ENCODE measurements at regions not wholly inside any gene's neighbourhood (a gene's known extent, or its start where the extent isn't known, plus 50 kb on each side); places are given as distances from the start of the nearest gene placed in this dataset.
A peak's percentile ranks its signal among the peaks of the same experiment; 100 is the strongest.

DNA sequence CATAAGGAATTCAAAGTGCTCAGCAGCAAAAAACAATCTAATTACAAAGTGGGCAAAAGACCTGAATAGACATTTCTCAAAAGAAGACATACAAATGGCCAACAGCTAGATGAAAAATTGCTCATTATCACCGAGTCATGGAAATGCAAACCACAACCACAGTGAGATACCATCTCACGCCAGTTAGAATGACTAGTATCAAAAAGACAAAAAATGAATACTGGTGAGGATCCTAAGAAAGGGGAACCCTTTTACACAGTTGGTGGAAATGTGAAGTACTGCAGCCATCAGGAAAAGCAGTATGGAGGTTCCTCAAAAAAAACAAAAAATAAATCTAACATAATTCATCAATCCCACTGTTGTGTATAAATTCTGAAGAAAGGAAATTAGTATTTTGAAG is 1206.1 kb downstream of the EFNB2 start:
- H3K79me2 ChIP-seq (ENCODE audit: control insufficient read depth, insufficient read depth, low read length), result no peaks in the 10 kb centered on the region
- no peaks in the 10 kb centered on the region for H4K20me1 ChIP-seq (ENCODE audit: control insufficient read depth, extremely low read depth, insufficient read depth, low read length)
- peak in 1 of 2 donors; percentile 52 for DNase-seq (ENCODE audit: low read depth in 2 of 2)
- no peak overlapping the region for H3K27ac ChIP-seq (ENCODE audit: insufficient read depth, low read length)
- H3K9me3 ChIP-seq (ENCODE audit: control insufficient read depth, insufficient read depth, low read depth, low read length), result no peaks in the 10 kb centered on the region
- H3K4me3 ChIP-seq (replicated peaks in 1 of 4; ENCODE audit: control extremely low read depth in 1 of 4, insufficient read depth in 1 of 4, low read depth in 3 of 4, low read length in 4 of 4), result no peak overlapping the region
- no peak overlapping the region for H3K9ac ChIP-seq (ENCODE audit: insufficient read depth, low read length)
- TF ChIP-seq, protein P1, sequence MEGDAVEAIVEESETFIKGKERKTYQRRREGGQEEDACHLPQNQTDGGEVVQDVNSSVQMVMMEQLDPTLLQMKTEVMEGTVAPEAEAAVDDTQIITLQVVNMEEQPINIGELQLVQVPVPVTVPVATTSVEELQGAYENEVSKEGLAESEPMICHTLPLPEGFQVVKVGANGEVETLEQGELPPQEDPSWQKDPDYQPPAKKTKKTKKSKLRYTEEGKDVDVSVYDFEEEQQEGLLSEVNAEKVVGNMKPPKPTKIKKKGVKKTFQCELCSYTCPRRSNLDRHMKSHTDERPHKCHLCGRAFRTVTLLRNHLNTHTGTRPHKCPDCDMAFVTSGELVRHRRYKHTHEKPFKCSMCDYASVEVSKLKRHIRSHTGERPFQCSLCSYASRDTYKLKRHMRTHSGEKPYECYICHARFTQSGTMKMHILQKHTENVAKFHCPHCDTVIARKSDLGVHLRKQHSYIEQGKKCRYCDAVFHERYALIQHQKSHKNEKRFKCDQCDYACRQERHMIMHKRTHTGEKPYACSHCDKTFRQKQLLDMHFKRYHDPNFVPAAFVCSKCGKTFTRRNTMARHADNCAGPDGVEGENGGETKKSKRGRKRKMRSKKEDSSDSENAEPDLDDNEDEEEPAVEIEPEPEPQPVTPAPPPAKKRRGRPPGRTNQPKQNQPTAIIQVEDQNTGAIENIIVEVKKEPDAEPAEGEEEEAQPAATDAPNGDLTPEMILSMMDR (conservative IDR thresholded peaks at IDR 0.05 in 1 of 2, IDR thresholded peaks at IDR 0.05 in 1 of 2; ENCODE audit: low read depth in 1 of 2, low read length in 2 of 2), result no peak
- TF ChIP-seq EZH2 (IDR thresholded peaks at IDR 0.05; ENCODE audit: low read length, missing control alignments), result no peak
- H3K27me3 ChIP-seq (ENCODE audit: control insufficient read depth, insufficient read depth, low read length), result no peaks in the 10 kb centered on the region
- H3K4me1 ChIP-seq (ENCODE audit: control insufficient read depth, extremely low read depth, insufficient read depth, low read length), result no peaks in the 10 kb centered on the region
- no peak overlapping the region for H2AFZ ChIP-seq (ENCODE audit: low read length)
- no peak overlapping the region for H3K4me2 ChIP-seq (ENCODE audit: extremely low read depth, insufficient read depth, low read length)
- H3K36me3 ChIP-seq (ENCODE audit: control insufficient read depth, insufficient read depth, low read length), result no peaks in the 10 kb centered on the region

DNA sequence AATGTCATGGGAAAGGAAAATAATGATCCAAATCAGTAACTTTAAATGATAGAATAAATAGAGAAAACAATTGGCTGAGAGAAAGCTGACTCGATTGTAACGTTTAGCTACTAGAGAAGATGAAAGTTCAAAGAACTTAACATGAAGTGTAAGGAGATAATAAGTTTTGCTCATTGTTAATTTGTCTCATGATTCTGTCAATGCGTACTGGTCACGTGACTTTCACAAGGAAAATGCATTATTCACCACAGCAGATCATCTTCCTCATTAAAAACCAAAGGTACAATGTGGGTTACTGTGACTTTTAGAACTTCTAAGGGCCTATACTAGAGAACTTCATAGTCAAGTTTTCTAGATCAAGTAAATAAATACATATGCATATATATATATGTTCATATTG is 1207.2 kb downstream of the EFNB2 start:
- Histone ChIP-seq H3K9me3 (ENCODE audit: control insufficient read depth, insufficient read depth, low read depth, low read length) (no peaks in the 10 kb centered on the region), H3K9ac (ENCODE audit: insufficient read depth, low read length) (no peak overlapping the region), H4K20me1 (ENCODE audit: control insufficient read depth, extremely low read depth, insufficient read depth, low read length) (no peaks in the 10 kb centered on the region), H3K4me2 (ENCODE audit: extremely low read depth, insufficient read depth, low read length) (no peak overlapping the region), H2AFZ (ENCODE audit: low read length) (no peak overlapping the region), H3K79me2 (ENCODE audit: control insufficient read depth, insufficient read depth, low read length) (no peaks in the 10 kb centered on the region), H3K27ac (ENCODE audit: insufficient read depth, low read length) (no peak overlapping the region), H3K4me1 (ENCODE audit: control insufficient read depth, extremely low read depth, insufficient read depth, low read length) (no peaks in the 10 kb centered on the region), H3K4me3 (replicated peaks in 1 of 4; ENCODE audit: control extremely low read depth in 1 of 4, insufficient read depth in 1 of 4, low read depth in 3 of 4, low read length in 4 of 4) (no peak overlapping the region), H3K36me3 (ENCODE audit: control insufficient read depth, insufficient read depth, low read length) (no peaks in the 10 kb centered on the region), H3K27me3 (ENCODE audit: control insufficient read depth, insufficient read depth, low read length) (no peaks in the 10 kb centered on the region)
- no peak for TF ChIP-seq EZH2 (IDR thresholded peaks at IDR 0.05; ENCODE audit: low read length, missing control alignments)
- TF ChIP-seq, protein P1 (conservative IDR thresholded peaks at IDR 0.05 in 1 of 2, IDR thresholded peaks at IDR 0.05 in 1 of 2; ENCODE audit: low read depth in 1 of 2, low read length in 2 of 2), result no peak
- DNase-seq (ENCODE audit: low read depth in 2 of 2), result no peak

DNA sequence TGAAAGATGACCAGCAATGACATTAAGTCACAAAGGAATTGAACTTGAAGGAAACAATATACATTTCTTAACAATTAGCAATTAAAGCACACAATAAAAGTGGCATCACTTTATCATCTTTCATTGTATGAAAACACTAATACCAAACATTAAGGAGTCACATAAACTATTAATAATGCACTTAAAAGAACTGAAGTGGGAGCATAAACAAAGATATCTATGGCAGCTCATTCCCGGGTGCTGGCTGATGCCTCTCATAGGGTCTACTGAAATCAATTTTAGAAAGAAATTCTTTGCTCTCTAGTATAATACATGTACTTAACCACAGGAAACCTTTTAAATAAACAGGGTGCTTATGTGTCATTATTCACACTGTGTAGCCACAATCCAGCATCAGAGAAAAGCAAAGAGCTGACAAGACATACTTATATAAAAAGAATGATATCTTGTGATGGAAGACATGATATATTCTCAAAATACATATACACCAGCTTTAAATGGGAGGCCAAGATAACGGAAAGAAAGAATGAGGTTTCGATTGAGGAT is 1207.8 kb downstream of the EFNB2 start:
- no peaks in the 10 kb centered on the region for H4K20me1 ChIP-seq (ENCODE audit: control insufficient read depth, extremely low read depth, insufficient read depth, low read length)
- H3K36me3 ChIP-seq (ENCODE audit: control insufficient read depth, insufficient read depth, low read length), result no peaks in the 10 kb centered on the region
- peak; percentile 14 to 69 for DNase-seq (ENCODE audit: low read depth in 2 of 2)

More for the DNA sequence above, 1207.8 kb downstream of the EFNB2 start:
- Histone ChIP-seq H3K9ac (ENCODE audit: insufficient read depth, low read length) (no peak overlapping the region), H3K4me1 (ENCODE audit: control insufficient read depth, extremely low read depth, insufficient read depth, low read length) (no peaks in the 10 kb centered on the region), H3K4me3 (replicated peaks in 1 of 4; ENCODE audit: control extremely low read depth in 1 of 4, insufficient read depth in 1 of 4, low read depth in 3 of 4, low read length in 4 of 4) (no peak overlapping the region), H3K27ac (ENCODE audit: insufficient read depth, low read length) (no peak overlapping the region), H2AFZ (ENCODE audit: low read length) (no peak overlapping the region), H3K79me2 (ENCODE audit: control insufficient read depth, insufficient read depth, low read length) (no peaks in the 10 kb centered on the region), H3K9me3 (ENCODE audit: control insufficient read depth, insufficient read depth, low read depth, low read length) (no peaks in the 10 kb centered on the region), H3K4me2 (ENCODE audit: extremely low read depth, insufficient read depth, low read length) (no peak overlapping the region), H3K27me3 (ENCODE audit: control insufficient read depth, insufficient read depth, low read length) (no peaks in the 10 kb centered on the region)
- TF ChIP-seq, protein P1 (conservative IDR thresholded peaks at IDR 0.05 in 1 of 2, IDR thresholded peaks at IDR 0.05 in 1 of 2; ENCODE audit: low read depth in 1 of 2, low read length in 2 of 2), result no peak
- TF ChIP-seq EZH2 (IDR thresholded peaks at IDR 0.05; ENCODE audit: low read length, missing control alignments), result no peak
